MM.1S (cell line): ENCODE measurements at regions not wholly inside any gene's neighbourhood (a gene's known extent, or its start where the extent isn't known, plus 50 kb on each side); places are given as distances from the start of the nearest gene placed in this dataset.

Experiments
- DNase-seq: peaks from one replicate; pipeline ENCODE4 v3.0.0-alpha.2; 2015
- H2AFZ ChIP-seq: fragments of 300-600 bp; sonication (generic); 2 replicates; pipeline ENCODE4 v1.6.0; 2016; ENCODE audit warnings: antibody characterized with exemption, low read length
- H3F3A ChIP-seq: fragments of 300-600 bp; sonication (generic); 2 replicates; pipeline ENCODE4 v1.6.1; 2016; ENCODE audit warnings: mild to moderate bottlenecking, antibody characterized with exemption, low read length, moderate library complexity, mixed read lengths; ENCODE audit not compliant: insufficient read depth
- H3K27ac ChIP-seq: fragments of 300-600 bp; sonication (generic); 2 replicates; pipeline ENCODE4 v1.5.1; 2016; ENCODE audit warnings: mild to moderate bottlenecking, low read length
- H3K27me3 ChIP-seq: fragments of 300-600 bp; sonication (generic); replicated peaks from 2 replicates; pipeline ENCODE4 v1.6.0; 2016; ENCODE audit warnings: low read length; ENCODE audit not compliant: insufficient read depth
- H3K36me3 ChIP-seq: fragments of 300-600 bp; sonication (generic); replicated peaks from 2 replicates; pipeline ENCODE4 v1.6.1; 2016; ENCODE audit warnings: mild to moderate bottlenecking, low read length, mixed read lengths; ENCODE audit not compliant: insufficient read depth
- H3K4me1 ChIP-seq: fragments of 300-600 bp; sonication (generic); 2 replicates; pipeline ENCODE4 v1.6.1; 2016; ENCODE audit warnings: low read length, mixed read lengths
- H3K4me2 ChIP-seq: fragments of 300-600 bp; sonication (generic); 2 replicates; pipeline ENCODE4 v1.6.0; 2016; ENCODE audit warnings: low read depth, low read length
- H3K4me3 ChIP-seq: fragments of 300-600 bp; sonication (generic); 2 replicates; pipeline ENCODE4 v1.5.1; 2016; ENCODE audit warnings: low read length, mixed read lengths
- H3K79me2 ChIP-seq: fragments of 300-600 bp; sonication (generic); 2 replicates; pipeline ENCODE4 v1.6.1; 2016; ENCODE audit warnings: mixed run types, low read length, mixed read lengths
- H3K9ac ChIP-seq: fragments of 300-600 bp; sonication (generic); 2 replicates; pipeline ENCODE4 v1.6.1; 2016; ENCODE audit warnings: low read length, mixed read lengths
- H3K9me2 ChIP-seq: fragments of 300-600 bp; sonication (generic); replicated peaks from 2 replicates; pipeline ENCODE4 v1.6.1; 2016; ENCODE audit warnings: mild to moderate bottlenecking, low read length, mixed read lengths; ENCODE audit not compliant: insufficient read depth
- H3K9me3 ChIP-seq: fragments of 300-600 bp; sonication (generic); replicated peaks from 2 replicates; pipeline ENCODE4 v1.6.1; 2016; ENCODE audit warnings: mild to moderate bottlenecking, low read length, mixed read lengths; ENCODE audit not compliant: insufficient read depth
- H4K20me1 ChIP-seq: fragments of 300-600 bp; sonication (generic); 2 replicates; pipeline ENCODE4 v1.6.1; 2016; ENCODE audit warnings: mild to moderate bottlenecking, low read length, moderate library complexity, mixed read lengths; ENCODE audit not compliant: insufficient read depth
- CTCF ChIP-seq: fragments of 300-600 bp; sonication (generic); IDR thresholded peaks from 2 replicates; pipeline ENCODE4 v1.5.1; 2016; ENCODE audit warnings: antibody characterized with exemption, low read length, mixed read lengths
- EZH2 ChIP-seq: fragments of 300-600 bp; sonication (generic); optimal IDR thresholded peaks from 2 replicates; pipeline ENCODE3; 2017; ENCODE audit warnings: low read depth, mild to moderate bottlenecking, antibody characterized with exemption, low read length, mixed read lengths
- EZH2phosphoT487 ChIP-seq: fragments of 300-600 bp; sonication (generic); IDR thresholded peaks from 2 replicates; pipeline ENCODE4 v1.6.1; 2018; ENCODE audit warnings: antibody characterized with exemption, low read length

- H3K79me2 ChIP-seq: no peaks in the 10 kb centered on the region
- no peak overlapping the region for H3K4me2 ChIP-seq
- 0 out of 2 replicates have a peak, but pooled peaks cover 2% of the 10 kb centered on the region for H3K4me1 ChIP-seq
- no peaks in the 10 kb centered on the region for H3K27me3 ChIP-seq
- H2AFZ ChIP-seq: no peak overlapping the region
- no peaks in the 10 kb centered on the region for H3K9me2 ChIP-seq
- no peak overlapping the region for H3K27ac ChIP-seq
- DNase-seq: no peak
- no peak for TF ChIP-seq CTCF
- no peak for TF ChIP-seq EZH2phosphoT487
- no peak for TF ChIP-seq EZH2
- H4K20me1 ChIP-seq: no peaks in the 10 kb centered on the region
- H3K36me3 ChIP-seq: no peaks in the 10 kb centered on the region
- no peaks in the 10 kb centered on the region for H3K9me3 ChIP-seq
- H3K4me3 ChIP-seq: no peak overlapping the region
- H3K9ac ChIP-seq: no peak overlapping the region
- no peaks in the 10 kb centered on the region for H3F3A ChIP-seq
Measured at GRCh38 chr5:133723651-133724366, 111.5 kb upstream of the FSTL4 start.

GRCh38 chr5:133723126-133723525 lies 110.8 kb upstream of the FSTL4 start:
- TF ChIP-seq CTCF (no peak), EZH2 (no peak), EZH2phosphoT487 (no peak)
- no peak for DNase-seq
- Histone ChIP-seq H3K9ac (no peak overlapping the region), H3K27ac (no peak overlapping the region), H2AFZ (no peak overlapping the region), H3K4me1 (0 out of 2 replicates have a peak, but pooled peaks cover 2% of the 10 kb centered on the region), H3K79me2 (no peaks in the 10 kb centered on the region), H3K9me2 (no peaks in the 10 kb centered on the region), H4K20me1 (no peaks in the 10 kb centered on the region), H3K4me3 (no peak overlapping the region), H3K4me2 (no peak overlapping the region), H3K36me3 (no peaks in the 10 kb centered on the region), H3K9me3 (no peaks in the 10 kb centered on the region), H3K27me3 (no peaks in the 10 kb centered on the region), H3F3A (no peaks in the 10 kb centered on the region)

- Histone ChIP-seq H3K9me3 (no peaks in the 10 kb centered on the region), H3K4me2 (no peak overlapping the region), H3K27ac (no peak overlapping the region), H3K4me3 (no peak overlapping the region), H3K4me1 (0 out of 2 replicates have a peak, but pooled peaks cover 2% of the 10 kb centered on the region), H3K27me3 (no peaks in the 10 kb centered on the region), H3K9me2 (no peaks in the 10 kb centered on the region), H3K79me2 (no peaks in the 10 kb centered on the region), H3K9ac (no peak overlapping the region), H4K20me1 (no peaks in the 10 kb centered on the region), H3K36me3 (no peaks in the 10 kb centered on the region), H3F3A (no peaks in the 10 kb centered on the region), H2AFZ (no peak overlapping the region)
- DNase-seq: no peak
- no peak for TF ChIP-seq EZH2
- no peak for TF ChIP-seq EZH2phosphoT487
- TF ChIP-seq CTCF: no peak
Measured at GRCh38 chr5:133721365-133721764, 109.0 kb upstream of the FSTL4 start.
